OCI-M2 (cell line): ENCODE measurements at regions not wholly inside any gene's neighbourhood (a gene's known extent, or its start where the extent isn't known, plus 50 kb on each side); places are given as distances from the start of the nearest gene placed in this dataset.
A peak's percentile ranks its signal among the peaks of the same experiment; 100 is the strongest.
"Not testable (repeated sequence)": the region's sequence is repeated elsewhere in the genome, so short reads cannot be mapped to it uniquely, and the experiment has no call there.

Source experiments
- DNase-seq: peaks from one replicate; lab custom pipeline; 2025; ENCODE audit not compliant: unreplicated experiment; lab: John Stamatoyannopoulos, UW

- no peak for DNase-seq
Measured at GRCh38 chr5:21071986-21072385, 1084.0 kb upstream of the CDH18 start.

DNA sequence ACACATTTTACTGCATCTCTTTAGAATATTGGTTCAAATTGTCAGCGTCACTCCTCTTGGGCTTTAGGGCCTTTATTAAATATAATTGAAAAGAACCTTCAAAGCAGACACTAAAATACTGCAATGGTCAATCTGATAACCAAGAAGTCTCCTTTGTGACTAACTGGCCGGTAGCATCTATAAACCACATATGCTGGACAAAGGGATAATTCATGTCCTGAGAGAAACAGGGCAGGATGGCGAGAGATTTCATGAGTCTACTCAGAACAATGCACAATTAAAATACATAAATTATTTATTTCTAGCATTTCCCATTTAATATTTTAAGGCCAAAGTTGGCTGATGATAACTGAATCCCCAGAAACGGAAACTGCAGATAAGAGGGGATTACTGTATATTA is 1083.4 kb upstream of the CDH18 start:
- DNase-seq = no peak

GRCh38 chr5:21070858-21071257 is 1082.9 kb upstream of the CDH18 start:
- no peak for DNase-seq

GRCh38 chr5:21067724-21068123 is 1079.7 kb upstream of the CDH18 start:
- no peak for DNase-seq

DNA sequence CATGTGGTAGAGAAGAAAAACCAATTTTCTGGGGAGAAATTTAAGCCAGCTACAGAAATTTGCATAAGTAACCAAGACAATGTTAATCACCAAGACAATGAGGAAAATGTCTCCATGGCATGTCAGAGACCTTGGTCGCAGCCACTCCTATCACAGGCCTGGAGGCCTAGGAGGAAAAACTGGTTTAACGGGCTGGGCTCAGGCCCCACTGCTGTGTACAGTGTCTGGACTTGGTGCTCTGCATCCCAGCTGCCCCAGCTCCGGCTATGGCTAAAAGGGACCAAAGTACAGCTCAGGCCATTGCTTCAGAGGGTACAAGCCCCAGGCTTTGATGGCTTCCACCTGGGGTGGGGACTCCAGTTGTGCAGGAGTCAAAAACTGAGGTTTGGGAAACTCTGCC is 1075.1 kb upstream of the CDH18 start:
- no peak for DNase-seq

- DNase-seq = no peak
Measured at GRCh38 chr5:21058289-21058688, 1070.3 kb upstream of the CDH18 start.

GRCh38 chr5:21051945-21052344 is 1063.9 kb upstream of the CDH18 start:
- no peak for DNase-seq

DNA sequence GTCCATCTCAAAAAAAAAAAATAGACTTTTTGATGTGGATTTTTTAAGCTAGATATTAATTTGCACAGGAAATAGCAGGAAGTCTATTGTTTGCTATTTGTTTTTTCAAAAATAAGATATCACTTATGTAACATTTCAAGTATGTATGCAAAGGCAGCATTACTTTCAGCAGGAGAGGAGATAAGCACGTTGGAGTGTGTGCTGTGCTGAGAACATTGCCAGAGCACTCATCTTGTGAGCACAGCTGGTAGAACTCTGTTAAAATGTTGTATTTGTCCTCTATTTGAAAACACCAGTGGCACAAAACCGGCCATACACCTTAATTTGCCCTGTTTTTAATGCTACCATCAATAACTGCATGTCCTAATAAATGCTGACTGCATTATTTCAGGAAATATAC is 1061.9 kb upstream of the CDH18 start:
- no peak for DNase-seq

GRCh38 chr5:21030981-21031380 is 1043.0 kb upstream of the CDH18 start:
- no peak for DNase-seq

- DNase-seq = no peak
Measured at GRCh38 chr5:21024966-21025365, 1037.0 kb upstream of the CDH18 start.

DNA sequence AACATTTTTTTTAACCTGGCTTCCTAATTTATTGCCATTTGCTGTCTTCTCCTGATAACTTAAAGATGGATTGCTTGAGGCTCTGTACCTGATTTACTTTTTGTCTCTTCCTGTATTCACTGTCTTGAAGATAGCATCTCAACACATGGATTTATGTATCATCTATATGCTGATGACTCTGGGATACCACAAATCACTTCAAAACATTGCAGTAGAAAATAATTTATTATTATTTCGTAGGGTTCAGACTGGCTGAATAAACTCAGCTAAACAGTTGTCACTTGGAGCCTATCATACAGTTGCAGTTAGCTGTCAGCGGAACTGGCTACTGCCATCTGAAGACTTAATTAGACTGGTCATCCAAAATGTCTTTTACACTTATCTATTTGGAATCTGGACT is 1025.2 kb upstream of the CDH18 start:
- no peak for DNase-seq

- DNase-seq = no peak
Measured at GRCh38 chr5:21007781-21008180, 1019.8 kb upstream of the CDH18 start.

DNA sequence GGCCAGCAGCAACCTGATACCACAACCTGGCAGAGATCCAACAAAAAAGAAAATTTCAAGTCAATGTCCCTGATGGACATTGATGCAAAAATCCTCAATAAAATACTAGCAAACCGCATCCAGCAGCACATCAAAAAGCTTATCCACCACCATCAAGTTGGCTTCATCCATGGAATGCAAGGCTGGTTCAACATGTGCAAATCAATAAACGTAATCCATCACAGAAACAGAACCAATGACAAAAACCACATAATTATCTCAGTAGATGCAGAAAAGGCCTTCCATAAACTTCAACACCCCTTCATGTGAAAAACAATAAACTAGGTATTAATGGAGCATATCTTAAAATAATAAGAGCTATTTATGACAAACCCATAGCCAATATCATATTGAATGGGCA is 1000.9 kb upstream of the CDH18 start:
- not testable (repeated sequence) for DNase-seq

DNA sequence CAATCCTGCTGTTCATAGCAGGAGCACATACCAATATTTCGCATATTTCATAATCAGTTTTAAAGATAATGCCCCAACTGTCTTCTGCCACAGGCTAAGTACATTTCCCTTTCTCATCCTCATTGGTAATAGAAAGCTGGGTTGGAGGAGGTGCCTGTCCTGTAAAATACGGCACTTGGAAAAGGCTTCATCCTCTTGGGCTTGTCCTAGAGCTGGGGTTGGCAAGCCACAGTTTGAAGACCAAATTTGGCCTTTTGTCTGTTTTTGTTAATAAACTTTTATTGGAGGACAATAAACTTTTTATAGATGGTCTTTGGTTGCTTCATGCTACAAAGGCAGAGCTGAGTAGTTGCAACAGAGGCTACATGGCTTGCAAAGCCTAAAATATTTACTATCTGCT is 997.8 kb upstream of the CDH18 start:
- DNase-seq = no peak

DNA sequence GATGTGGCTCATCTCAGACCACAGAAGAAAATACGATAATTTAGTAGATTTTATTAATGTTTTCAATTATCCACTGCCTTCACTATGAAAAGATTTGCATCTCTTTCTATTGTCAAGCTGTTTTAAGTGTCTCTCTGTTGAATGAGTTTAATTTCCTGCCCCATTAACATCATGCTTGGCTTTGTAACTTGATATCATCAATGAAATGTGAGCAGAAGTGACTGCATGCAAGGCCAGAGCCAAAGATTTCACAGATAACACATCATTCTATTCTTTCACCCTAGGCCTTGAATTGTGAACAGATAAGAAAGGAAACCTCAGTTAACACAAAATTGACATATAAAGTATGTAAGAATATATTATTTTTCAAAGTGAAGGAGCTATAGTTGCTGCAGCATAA is 986.4 kb upstream of the CDH18 start:
- DNase-seq = no peak

- peak; percentile 48 for DNase-seq
Measured at GRCh38 chr5:20972419-20972925, 984.5 kb upstream of the CDH18 start.

- DNase-seq = no peak
Measured at GRCh38 chr5:20959347-20959746, 971.3 kb upstream of the CDH18 start.

GRCh38 chr5:20958641-20959040 is 970.6 kb upstream of the CDH18 start:
- no peak for DNase-seq

DNA sequence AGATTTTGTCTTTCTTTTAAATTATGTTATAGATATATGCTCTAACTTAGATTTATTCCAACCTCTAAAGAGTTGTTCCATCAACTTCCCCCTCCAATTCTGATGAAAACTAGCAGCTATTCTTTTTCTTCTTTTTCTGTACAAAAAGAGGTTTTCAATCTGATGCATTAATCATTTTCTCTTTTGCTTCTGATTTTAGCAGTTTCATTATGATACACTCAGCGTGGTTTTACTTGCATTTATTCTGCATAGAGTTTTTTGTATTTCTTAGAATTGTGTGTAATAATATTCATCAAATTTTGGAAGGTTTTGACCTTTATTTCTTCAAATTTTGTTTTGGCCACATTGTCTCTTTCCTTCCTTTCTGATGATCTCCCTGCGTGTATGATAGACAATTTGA is 968.1 kb upstream of the CDH18 start:
- no peak for DNase-seq

GRCh38 chr5:20949636-20950035 is 961.6 kb upstream of the CDH18 start:
- no peak for DNase-seq

DNA sequence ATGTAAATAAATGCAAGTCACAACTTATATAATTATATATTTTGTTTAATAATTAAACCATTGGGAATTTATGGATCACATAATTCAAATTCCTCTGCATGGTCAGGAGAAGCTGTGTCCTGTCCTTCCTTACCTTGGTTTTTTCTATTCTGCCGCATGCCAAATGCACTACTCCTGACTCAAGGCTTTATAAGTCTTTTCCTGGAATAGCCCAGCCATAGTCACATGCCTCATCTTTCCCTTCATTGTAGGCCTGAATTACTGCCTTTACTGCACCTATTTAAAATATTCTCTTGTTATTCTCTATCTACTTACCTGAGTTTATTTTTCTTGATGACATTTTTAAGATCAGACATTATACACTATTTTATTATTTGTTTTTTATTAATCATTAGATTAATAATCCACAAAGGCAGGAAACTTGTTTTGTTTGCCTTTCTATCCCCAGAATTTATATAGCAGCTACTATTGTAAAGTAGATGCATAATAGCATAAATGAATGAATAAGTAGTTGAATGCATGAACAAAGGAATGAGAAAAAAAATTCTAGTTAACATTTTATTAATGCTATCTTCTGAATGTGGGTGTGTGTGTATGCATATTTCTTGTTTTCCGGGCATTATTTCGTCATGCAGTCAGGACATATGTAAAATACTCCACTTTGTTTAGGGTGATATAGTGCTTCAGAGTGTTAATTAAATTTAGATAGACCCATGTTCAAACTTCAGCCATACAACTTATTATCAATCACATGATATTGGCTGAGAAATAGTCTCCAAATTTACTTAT is 955.4 kb upstream of the CDH18 start:
- DNase-seq = not testable (repeated sequence)

GRCh38 chr5:20942603-20943002 is 954.6 kb upstream of the CDH18 start:
- not testable (repeated sequence) for DNase-seq

DNA sequence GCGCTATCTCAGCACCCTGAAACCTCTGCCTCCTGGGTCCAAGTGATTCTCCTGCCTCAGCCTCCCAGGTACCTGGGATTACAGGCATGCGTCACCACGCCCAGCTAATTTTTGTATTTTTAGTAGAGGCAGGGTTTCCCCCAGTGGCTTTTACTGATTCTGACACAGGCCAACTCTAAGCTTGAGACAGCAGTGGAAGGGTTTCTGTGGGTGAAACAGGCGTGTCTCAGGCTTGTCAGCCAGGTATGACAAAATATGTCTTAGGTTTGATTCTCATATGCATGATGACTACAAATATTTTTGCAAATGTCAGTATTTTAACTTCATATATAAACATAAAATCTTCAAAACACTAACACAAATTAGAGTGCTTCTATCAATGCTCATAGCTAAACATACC is 952.8 kb upstream of the CDH18 start:
- DNase-seq = not testable (repeated sequence)
